HG02840 (cell line): ENCODE measurements at regions not wholly inside any gene's neighbourhood (a gene's known extent, or its start where the extent isn't known, plus 50 kb on each side); places are given as distances from the start of the nearest gene placed in this dataset.
"Not testable (repeated sequence)": the region's sequence is repeated elsewhere in the genome, so short reads cannot be mapped to it uniquely, and the experiment has no call there.

Source experiments
- ATAC-seq: cut with Tn5 transposase; IDR thresholded peaks from one replicate; pipeline ENCODE4 v1.9.1; 2021; ENCODE audit warnings: mild to moderate bottlenecking, moderate library complexity, moderate number of reproducible peaks; ENCODE audit not compliant: unreplicated experiment, low FRiP score

DNA sequence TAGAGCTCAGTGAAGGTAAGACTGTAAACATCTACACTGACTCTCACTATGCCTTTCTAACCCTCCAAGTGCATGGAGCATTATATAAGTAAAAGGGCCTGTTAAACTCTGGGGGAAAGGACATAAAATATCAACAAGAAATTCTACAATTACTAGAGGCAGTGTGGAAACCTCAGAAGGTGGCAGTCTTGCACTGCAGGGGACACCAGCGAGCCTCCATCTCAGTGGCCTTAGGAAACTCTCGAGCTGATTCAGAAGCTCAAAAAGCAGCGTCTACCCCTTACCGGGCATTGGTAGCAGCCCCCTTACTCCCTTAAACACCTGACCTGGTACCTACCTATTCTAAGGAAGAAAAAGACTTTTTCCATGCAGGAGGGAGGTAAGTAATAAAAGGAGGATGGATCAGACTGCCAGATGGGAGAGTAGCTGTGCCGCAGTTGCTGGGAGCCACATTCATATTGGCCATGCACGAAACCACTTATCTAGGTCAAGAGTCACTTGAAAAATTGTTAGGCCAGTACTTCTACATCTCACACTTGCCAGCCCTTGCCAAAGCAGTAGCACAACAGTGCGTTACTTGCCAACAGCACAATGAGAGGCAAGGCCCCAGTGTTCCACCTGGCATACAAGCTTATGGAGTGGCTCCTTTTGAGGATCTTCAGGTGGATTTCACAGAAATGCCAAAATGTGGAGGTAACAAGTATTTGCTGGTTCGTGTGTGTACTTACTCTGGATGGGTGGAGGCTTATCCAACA, 258.8 kb upstream of the PRKX start:
- ATAC-seq, result not testable (repeated sequence)

DNA sequence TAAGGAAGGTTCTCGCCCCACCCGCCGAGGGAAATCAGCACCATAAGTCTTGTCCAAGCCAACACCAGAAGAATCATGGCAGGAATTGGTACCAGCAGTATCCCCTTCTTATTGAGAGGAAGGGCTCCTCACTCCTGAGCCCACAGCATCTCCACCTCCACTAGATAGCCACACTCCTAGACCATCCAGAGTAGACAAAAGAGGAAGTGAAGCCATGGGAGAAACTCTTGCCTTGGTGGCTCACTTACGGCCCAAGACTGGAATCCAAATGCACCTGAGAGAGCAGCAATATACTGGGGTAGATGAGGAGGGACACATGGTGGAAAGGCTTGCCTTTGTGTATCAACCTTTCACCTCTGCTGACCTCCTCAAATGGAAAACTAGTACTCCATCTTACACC, 255.3 kb upstream of the PRKX start:
- ATAC-seq, result no peak

DNA sequence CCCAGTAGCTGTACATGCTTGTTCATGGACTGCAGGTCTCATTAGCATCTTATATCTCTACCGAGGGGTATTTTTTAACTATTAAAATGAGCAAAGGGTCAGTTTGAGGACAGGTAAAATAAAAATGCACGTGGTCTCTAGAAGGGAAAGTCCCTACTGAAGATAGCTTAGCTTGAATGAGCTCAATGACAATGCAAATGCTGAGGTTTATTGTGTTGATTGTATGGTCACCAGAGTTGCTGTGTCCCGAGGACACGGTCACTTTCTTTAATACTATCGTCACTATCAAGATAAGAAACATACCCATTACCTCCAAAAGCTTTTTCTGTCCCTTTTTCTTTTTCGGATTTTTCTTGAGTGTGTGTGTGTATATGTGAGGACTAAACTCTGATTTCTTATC, 250.5 kb upstream of the PRKX start:
- peak; percentile 83 for ATAC-seq

DNA sequence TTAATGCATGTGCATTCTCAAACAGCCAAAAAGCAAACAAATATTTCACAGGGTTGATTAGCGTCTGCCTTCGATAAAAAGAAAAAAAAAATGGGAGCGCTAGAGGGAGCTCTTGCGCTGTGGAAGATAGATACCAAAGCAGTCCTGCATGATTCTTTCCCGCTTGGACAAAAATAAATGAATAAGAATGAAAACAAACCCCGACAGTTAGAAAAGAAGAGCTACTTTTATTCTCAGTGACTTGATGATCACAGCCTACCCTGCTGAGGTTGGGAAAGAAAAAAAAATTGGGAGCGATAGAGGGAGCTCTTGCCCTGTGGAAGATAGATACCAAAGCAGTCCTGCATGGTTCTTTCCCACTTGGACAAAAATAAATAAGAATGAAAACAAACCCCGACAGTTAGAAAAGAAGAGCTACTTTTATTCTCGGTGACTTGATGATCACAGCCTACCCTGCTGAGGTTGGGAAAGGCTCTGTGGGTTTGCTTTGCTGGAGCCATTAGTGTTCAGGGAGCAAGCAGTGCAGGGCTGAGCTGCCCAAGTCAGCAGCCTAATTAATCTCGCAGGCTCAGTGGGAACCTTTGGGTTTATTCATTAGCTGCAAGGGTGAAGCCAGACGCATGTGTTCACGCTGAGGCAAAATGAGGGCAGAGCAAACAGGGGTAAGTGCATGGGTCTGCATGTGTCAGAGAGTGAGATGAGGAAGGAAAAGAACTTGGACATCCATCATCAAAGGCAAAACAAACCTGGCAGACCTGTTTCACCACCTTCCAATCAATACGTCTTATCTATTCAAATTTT, 249.3 kb upstream of the PRKX start:
- no peak for ATAC-seq

DNA sequence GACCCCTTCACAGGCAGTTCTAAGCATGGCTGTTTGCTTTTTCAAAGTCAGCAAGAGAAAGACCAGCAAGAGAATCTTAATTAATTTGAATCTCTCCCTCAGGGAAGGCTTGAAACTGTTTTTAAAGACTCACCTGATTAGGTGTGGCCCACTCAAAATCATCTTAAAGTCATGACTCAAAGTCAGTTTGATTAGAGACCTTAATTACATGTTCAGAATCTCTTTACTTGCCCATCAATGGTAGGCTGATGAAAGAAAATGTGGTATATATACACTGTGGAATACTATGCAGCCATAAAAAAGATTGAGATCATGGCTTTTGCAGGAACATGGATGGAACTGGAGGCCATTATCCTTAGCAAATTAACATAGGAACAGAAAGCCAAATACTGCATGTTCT, 247.5 kb upstream of the PRKX start:
- ATAC-seq, result no peak

DNA sequence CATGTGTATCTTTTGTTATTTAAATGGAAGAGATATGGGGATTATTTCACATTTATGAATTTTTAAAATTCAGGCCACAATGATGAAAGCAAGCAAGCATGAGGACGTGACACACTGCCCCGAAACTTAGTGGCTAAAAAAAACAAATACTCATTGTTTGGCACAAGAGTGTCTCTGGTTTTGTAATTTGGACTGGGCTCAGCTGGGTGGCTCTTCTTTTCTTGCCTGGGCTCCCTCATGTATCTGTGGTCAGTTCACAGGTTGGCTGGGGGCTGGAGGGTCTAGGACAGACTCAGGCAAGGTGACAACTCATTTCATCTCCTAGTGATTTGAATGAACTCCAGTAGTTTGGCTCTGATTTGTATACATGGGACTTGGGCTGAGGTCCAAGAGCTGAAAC, 238.4 kb upstream of the PRKX start:
- ATAC-seq, result no peak

DNA sequence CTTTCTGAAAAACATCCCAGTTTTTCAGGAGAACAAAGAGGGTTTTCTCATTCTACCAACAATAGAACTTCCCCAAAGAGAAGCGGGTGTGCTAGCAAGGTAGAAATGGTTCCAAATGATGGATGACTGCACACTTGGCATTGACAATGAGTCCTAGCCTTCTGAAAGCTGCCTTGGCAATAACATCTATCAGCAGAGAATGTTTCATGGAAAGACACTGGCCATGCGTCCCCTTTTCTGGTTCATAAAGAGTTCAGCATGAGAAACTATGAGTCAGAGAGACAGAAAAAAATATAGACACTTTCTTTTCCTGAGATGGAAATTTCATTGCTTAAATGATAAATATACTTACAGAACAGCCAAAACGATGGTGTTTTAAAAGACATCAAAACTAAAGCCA, 236.9 kb upstream of the PRKX start:
- ATAC-seq, result no peak

DNA sequence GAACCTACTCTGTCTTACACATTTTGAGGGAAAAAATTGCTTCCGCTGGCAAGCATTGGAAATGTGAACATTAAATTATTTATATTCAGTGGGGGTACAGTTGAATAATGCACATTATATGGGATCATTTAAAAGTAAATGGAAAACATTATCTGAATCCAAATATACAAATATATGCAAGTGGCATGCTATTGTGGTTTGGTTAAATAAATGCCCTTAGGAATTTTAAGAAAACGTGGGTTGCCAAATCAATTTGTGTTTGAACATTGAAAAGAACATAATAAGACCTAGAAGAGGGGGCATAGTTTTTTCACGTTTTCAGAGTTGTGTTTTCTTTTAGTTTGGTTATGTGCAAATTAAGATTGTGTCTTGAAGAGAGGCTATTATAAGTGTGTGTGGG, 230.5 kb upstream of the PRKX start:
- ATAC-seq, result no peak

DNA sequence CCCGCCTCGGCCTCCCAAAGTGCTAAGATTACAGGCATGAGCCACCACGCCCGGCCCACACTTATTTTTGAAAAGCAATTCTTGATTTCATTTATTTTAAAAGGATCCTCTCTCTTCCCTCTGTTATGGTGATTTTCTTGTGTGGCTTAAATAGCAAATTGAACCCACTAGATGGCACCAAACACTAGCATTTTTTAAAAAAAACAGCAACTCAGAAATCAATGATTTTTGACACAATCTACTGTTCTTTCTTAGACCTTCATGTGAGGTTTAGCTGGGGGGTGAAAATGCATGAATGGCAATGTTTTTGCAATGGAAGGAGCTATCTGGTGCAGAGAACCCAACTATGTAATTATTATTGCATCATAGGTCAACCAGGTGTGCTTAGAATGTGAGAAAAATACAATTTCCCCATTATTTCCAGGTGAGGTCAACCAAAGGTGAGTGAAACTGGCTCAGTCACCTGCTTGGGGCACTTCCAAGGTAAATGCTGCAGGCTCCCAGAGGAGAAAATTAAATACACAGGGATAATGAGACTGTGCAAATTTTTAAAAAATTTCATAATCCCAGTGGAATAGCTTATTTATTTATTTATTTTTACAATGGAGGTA, 226.7 kb upstream of the PRKX start:
- no peak for ATAC-seq

DNA sequence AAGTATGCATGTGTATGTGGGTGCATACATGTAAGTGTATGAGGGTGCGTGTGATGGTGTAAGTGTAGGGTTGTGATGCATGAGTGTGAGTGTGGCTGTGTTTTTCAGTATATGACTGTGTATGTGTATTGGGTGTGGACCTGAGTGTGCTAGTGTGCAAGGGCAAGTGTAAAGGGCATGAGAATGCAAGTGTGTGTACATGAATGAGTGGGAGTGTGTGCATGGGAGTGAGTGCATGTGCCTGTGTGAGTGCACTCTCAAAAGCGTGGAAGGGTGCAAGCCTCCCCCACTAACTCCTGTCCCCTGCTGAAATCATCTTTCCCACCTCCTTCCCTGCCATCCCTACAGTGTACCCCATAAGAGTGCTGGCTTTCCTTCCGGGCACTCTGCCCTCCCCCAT, 225.1 kb upstream of the PRKX start:
- no peak for ATAC-seq

DNA sequence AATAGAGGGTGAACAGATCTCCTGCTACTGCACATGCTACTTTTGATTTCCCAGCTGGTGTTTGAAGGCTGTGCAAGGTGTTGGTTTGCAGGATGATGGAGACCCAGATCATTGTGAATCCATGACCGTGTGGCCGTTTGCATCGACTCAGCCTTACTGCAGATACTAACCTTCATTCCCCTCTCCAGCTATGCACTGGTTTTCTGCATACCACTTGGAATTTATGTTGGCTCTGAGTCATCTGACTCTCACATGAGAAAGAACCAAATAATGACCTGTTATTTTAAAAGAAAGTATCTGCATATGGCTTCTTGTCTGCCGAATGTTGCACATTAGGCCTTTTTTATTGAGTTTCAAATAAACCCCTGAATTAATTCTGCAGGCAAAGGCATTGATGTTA, 221.7 kb upstream of the PRKX start:
- not testable (repeated sequence) for ATAC-seq

DNA sequence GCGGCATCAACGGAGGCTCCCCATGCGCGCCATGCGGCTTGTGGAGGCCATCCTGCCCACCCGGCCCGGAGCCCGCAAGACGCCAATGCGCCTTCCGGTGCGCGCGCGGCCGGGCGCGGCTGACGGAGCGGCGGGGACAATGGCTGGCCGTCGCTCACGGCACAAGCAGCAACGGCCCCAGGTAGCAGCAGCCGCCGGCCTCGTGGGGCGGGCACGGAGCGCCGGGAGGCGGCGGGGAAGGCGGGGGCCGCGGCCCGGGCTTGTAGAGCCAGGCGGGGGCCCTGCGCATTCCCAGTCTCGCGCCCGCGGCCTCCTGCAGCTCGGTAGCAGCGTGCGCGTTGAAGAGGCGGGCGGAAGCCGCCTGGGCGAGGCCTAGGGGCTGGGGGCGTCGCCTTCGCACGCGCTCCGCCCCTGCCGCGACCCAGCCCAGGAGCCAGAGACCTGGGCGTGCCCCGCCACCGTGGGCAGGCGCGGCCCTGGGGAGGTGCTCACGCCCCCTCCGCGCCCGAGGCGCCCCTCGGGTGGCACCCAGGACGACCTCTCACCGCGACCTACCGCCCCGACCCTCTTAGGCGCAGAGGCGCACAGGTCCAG, 207.1 kb upstream of the PRKX start:
- ATAC-seq, result peak; percentile 99

DNA sequence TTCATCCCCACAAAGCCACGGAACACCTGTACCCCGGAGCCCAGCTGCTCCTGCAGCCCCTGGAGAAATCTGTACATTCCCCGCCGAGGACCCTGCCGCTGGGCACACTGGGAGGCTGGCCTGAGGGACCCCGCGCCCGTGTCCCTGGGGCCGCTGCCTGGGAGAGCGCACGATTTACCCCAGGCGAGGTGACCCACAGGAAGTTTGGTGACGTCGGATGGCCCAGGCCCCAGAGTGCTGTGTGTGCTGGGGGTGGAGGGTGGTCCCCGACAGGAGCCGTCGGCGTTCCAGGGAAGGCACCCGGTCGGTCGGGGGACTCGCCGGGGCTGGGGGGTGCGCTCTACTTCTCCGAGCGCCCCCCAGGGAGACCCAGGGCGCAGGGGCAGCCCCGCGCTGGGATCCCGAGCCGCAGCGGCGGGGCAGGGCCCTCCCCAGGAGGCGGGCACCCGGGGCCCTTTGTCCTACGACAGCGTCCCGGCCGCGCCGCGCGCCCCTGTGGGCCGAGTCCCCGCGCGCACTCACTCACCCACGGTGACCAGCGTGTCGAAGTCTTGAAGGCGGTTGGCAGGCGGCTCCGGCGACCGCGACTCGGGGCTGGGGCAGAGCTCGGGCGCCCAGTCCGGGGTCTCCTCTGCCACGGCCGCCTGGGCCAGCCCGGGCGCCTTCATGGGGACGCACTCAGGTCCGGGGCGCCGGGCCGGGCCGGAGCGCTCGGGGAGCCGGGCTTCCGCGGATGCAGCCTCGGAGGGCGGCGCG, 206.4 kb upstream of the PRKX start:
- peak; percentile 38 for ATAC-seq

DNA sequence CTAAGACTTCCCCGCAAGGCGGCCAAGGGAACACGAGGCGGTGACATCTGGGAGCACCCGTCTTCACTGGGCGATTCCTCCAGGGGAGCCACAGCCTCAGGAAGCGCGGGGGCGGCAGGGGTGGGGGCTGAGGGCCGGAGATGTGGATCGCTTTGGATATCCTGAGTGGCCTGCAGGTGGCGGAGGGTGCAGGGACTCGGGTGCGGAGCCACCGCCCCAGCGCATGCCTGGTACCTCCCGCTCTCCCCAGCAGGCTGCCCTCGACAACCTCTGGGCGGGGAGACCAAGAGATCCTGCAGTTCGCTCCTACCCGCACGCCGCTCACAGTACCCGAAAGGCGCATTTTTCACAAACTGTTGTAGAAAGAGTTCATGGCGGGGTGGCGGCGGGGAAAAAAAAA, 201.4 kb upstream of the PRKX start:
- not testable (repeated sequence) for ATAC-seq

DNA sequence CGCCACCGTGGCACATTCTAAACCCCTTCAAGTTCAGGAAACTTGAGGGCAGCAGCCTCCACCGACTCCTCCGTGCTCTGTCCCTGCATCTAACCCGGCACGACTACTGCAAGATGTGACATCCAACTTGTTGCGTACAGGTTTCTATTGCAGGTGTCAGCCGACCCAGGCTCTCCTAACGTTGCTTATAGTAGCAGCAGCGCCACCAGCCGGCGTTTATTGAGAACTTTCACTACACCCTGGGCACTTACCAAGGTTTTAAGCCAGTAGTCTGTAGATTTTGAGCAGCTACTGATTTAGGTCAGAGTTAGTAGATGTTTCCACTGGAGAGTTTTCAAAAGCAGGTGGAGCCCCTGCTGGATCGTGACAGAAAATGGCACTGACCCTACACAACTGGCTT, 200.6 kb upstream of the PRKX start:
- ATAC-seq, result not testable (repeated sequence)

DNA sequence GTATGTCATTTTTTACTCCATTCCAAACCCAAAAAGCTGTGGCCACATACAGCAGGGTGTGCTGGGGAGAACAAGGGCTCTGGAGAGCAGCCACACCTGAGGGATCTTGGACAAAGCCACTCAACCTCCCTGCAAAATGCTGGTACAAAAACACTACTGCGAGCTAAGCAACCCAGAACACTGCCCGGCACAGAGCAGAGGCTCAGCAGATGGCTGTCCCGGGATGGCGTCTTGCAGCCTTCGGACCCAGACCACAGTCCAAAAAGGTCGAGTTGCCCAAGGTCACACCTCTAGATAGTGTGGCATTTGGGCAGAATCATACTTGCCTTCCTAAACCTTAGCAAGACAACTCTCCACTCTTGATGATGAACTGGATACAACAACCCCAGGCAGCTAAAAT, 197.6 kb upstream of the PRKX start:
- ATAC-seq, result not testable (repeated sequence)

DNA sequence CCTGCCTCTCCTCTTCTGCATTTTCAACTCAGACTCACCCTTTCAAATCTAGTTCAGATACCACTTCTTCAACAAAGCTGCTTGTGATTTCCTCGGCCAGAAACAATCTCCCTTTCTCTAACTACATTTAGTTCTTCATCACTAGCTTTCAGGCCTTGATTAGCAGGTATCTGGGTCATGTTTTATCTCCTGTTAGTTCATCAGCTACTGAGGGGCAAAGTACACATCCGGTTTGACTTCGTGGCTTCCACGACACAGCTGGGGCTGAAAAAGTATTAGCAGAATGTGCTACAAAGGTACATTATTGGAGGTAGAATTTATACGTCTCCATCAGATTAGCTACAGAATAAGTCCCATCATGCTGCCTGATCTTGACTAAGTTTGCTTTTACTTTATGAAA, 197.2 kb upstream of the PRKX start:
- ATAC-seq, result not testable (repeated sequence)

DNA sequence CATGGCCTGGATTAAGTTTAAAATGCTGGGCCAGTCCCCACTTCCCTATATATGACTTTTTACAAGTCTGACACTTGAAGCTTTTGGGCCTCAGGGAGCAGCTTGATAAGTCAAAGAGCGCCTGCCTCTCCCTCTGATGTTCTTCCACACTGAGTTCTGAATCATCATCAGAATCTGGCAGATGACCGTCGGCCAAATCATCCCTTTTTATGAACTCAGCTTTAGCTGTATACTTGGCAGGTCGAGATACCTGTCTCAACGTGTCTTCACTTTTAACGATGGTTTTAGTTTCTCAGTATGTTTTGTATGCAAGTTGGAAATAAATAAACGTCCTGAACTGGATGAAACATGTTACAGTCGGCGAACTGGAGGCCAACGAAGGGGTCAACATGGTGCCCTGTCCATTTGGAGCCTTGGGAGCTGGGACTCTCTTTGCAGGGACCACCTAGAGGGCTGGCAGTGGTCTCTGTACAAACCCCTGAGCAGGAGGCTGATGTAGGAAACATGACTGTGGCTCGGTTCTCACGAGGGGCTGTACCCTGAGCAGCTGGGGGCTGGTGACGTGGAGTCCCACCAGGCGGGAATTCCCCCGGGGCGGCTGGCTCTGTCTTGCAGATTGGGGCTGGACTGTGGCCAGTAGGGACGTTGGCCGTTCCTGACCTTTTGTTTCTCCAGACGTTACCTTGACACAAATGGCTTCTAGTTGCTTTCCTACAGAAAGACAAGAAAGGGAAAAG, 192.2 kb upstream of the PRKX start:
- not testable (repeated sequence) for ATAC-seq

DNA sequence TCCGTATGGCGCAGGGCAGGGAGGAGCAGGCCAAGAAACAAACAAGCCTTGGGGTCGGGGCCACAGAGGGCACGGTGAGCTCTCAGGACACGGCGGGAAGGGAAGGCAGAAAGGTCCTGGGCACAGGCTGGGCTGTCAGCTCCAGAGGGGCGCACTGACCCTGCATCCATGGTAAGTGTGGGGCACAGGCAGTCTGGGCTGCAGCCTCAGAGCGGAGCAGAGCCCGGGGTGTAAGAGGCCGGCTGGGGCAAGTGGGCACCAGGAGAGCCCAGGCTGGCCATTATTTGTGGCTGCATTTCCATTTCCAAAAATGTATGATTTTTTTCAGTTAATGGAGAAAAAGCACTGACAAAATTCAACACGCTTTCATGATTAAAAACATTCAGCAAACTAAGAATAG, 188.8 kb upstream of the PRKX start:
- not testable (repeated sequence) for ATAC-seq

DNA sequence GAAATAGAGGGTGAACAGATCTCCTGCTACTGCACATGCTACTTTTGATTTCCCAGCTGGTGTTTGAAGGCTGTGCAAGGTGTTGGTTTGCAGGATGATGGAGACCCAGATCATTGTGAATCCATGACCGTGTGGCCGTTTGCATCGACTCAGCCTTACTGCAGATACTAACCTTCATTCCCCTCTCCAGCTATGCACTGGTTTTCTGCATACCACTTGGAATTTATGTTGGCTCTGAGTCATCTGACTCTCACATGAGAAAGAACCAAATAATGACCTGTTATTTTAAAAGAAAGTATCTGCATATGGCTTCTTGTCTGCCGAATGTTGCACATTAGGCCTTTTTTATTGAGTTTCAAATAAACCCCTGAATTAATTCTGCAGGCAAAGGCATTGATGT, 183.3 kb upstream of the PRKX start:
- ATAC-seq, result not testable (repeated sequence)
